ENCODE measurements at regions not wholly inside any gene's neighbourhood (a gene's known extent, or its start where the extent isn't known, plus 50 kb on each side); places are given as distances from the start of the nearest gene placed in this dataset.

DNA sequence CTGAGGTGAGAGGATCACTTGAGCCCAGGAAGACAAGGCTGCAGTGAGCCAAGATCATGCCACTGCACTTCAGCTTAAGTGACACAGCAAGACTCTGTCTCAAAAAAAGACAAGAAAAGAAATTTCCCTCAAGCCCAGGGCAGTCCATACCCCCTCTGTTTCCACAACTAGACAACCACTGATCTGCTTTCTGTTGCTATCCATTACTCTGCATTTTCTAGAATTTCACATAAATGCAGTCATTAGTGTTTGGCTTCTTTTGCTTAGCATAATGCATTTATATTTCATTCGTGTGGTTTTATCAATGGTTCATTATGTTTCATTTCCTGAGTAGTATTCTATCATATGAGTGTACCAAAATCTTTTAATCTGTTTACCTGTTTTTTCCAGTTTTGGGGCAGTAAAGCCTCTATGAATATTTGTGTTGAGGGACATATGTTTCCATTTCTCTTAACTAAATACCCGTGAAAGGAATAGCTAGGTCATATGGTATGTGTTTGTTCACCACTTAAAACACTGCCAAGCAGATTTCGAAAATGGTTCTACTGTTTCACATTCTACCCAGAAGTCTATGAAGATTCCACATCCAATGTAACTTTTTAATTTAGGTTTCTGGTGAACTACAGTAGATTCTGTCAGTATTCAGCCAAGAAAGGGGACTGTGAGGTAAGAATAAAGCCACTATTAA lies 271.8 kb downstream of the ZNF608 start:
- TF ChIP-seq NBN (conservative IDR thresholded peaks at IDR 0.05): no peak
- TF ChIP-seq YY1 (IDR thresholded peaks at IDR 0.05; ENCODE audit: insufficient read depth, insufficient replicate concordance, low read depth, low read length): no peak
- TF ChIP-seq, protein P1, sequence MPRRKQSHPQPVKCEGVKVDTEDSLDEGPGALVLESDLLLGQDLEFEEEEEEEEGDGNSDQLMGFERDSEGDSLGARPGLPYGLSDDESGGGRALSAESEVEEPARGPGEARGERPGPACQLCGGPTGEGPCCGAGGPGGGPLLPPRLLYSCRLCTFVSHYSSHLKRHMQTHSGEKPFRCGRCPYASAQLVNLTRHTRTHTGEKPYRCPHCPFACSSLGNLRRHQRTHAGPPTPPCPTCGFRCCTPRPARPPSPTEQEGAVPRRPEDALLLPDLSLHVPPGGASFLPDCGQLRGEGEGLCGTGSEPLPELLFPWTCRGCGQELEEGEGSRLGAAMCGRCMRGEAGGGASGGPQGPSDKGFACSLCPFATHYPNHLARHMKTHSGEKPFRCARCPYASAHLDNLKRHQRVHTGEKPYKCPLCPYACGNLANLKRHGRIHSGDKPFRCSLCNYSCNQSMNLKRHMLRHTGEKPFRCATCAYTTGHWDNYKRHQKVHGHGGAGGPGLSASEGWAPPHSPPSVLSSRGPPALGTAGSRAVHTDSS (CRISPR knock-in tag; conservative IDR thresholded peaks at IDR 0.05): no peak
- no peak for TF ChIP-seq POLR2AphosphoS5 (IDR thresholded peaks at IDR 0.05; ENCODE audit: low read depth, low read length)
- TF ChIP-seq, protein P2, sequence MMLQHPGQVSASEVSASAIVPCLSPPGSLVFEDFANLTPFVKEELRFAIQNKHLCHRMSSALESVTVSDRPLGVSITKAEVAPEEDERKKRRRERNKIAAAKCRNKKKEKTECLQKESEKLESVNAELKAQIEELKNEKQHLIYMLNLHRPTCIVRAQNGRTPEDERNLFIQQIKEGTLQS (CRISPR knock-in tag; IDR thresholded peaks at IDR 0.05): no peak
- no peak for TF ChIP-seq ZNF354B (CRISPR knock-in tag; IDR thresholded peaks at IDR 0.05)
- no peak for TF ChIP-seq PRPF4 (IDR thresholded peaks at IDR 0.05; ENCODE audit: low read depth, low read length, poor library complexity, severe bottlenecking)
